H1 (cell line): ENCODE measurements at regions not wholly inside any gene's neighbourhood (a gene's known extent, or its start where the extent isn't known, plus 50 kb on each side); places are given as distances from the start of the nearest gene placed in this dataset.

ENCODE experiments used
- CTCF ChIA-PET: fragments of 300-600 bp; sonication (Branson Sonifier 250); formaldehyde crosslinking; loops from one replicate; lab custom pipeline; 2021; ENCODE audit not compliant: partially characterized antibody; lab: Charles Lee
- POLR2A ChIA-PET: fragments of 300-600 bp; sonication (Branson Sonifier 250); formaldehyde crosslinking; loops from one replicate; lab custom pipeline; 2021; ENCODE audit warnings: inconsistent platforms; ENCODE audit not compliant: partially characterized antibody; lab: Charles Lee
- DNase-seq, 2 experiments: peaks; one replicate each; pipeline versions ENCODE4 v3.0.0 to v3.0.0-alpha.2; 2010 to 2022; ENCODE audit warnings: low spot score in 2 of 2, low read depth in 1 of 2, mixed read lengths in 1 of 2
- FAIRE-seq: peaks from 2 replicates; lab custom pipeline; 2011; peaks lifted over from hg19 to GRCh38; lab: Jason Lieb, UNC
- H2AFZ ChIP-seq: 2 replicates; pipeline ENCODE4 v1.8.1; 2012; ENCODE audit warnings: low read length, inconsistent platforms
- H2AK5ac ChIP-seq: 2 replicates; pipeline ENCODE4 v1.6.1; 2013; ENCODE audit warnings: low read depth, low read length
- H2BK120ac ChIP-seq: replicated peaks from 2 replicates; pipeline ENCODE3; 2013; ENCODE audit warnings: low read depth, low read length, inconsistent platforms
- H2BK12ac ChIP-seq: 2 replicates; pipeline ENCODE4 v1.6.1; 2013; ENCODE audit warnings: low read depth, low read length
- H2BK15ac ChIP-seq: 2 replicates; pipeline ENCODE4 v1.6.1; 2013; ENCODE audit warnings: low read length
- H2BK20ac ChIP-seq: 2 replicates; pipeline ENCODE4 v1.6.1; 2013; ENCODE audit warnings: low read length
- H2BK5ac ChIP-seq: 2 replicates; pipeline ENCODE4 v1.6.1; 2013; ENCODE audit warnings: low read depth, low read length
- H3K14ac ChIP-seq: 2 replicates; pipeline ENCODE4 v1.6.1; 2013; ENCODE audit warnings: inconsistent platforms; ENCODE audit not compliant: insufficient read length
- H3K18ac ChIP-seq: 2 replicates; pipeline ENCODE4 v1.6.1; 2013; ENCODE audit warnings: low read length; ENCODE audit errors: extremely low read depth
- H3K23ac ChIP-seq: 2 replicates; pipeline ENCODE4 v1.6.1; 2013; ENCODE audit warnings: inconsistent platforms; ENCODE audit not compliant: insufficient read length
- H3K23me2 ChIP-seq: 2 replicates; pipeline ENCODE4 v1.6.1; 2013; ENCODE audit warnings: low read depth, low read length
- H3K27ac ChIP-seq: 2 replicates; pipeline ENCODE4 v1.6.1; 2011; ENCODE audit warnings: low read depth, low read length, inconsistent platforms
- H3K27me3 ChIP-seq, 4 experiments: replicated peaks in 1 of 4; 1 replicate in 1 of 4; 2 replicates in 3 of 4; pipeline versions ENCODE4 v1.6.1 to v1.8.1; 2011 to 2013; ENCODE audit warnings: low read length in 3 of 4, mild to moderate bottlenecking in 3 of 4, inconsistent platforms in 2 of 4, mixed read lengths in 2 of 4, moderate library complexity in 1 of 4; ENCODE audit not compliant: control insufficient read depth in 3 of 4, insufficient read depth in 3 of 4; ENCODE audit errors: extremely low read depth in 1 of 4
- H3K36me3 ChIP-seq, 4 experiments: 2 replicates each; pipeline versions ENCODE4 v1.6.1 to v1.8.1; 2011 to 2013; ENCODE audit warnings: mild to moderate bottlenecking in 4 of 4, low read length in 3 of 4, moderate library complexity in 2 of 4, control low read depth in 1 of 4, inconsistent platforms in 1 of 4; ENCODE audit not compliant: insufficient read depth in 4 of 4, control insufficient read depth in 2 of 4
- H3K4ac ChIP-seq: replicated peaks from 2 replicates; pipeline ENCODE3; 2013; ENCODE audit warnings: low read length, low read depth, mixed read lengths, inconsistent platforms; ENCODE audit not compliant: insufficient read length
- H3K4me1 ChIP-seq, 4 experiments: replicated peaks in 1 of 4; 1 replicate in 1 of 4; 2 replicates in 3 of 4; pipeline versions ENCODE4 v1.6.1 to v1.8.1; 2011 to 2013; ENCODE audit warnings: low read length in 3 of 4, inconsistent platforms in 2 of 4, mixed read lengths in 1 of 4; ENCODE audit not compliant: insufficient read depth in 4 of 4, control insufficient read depth in 3 of 4
- H3K4me2 ChIP-seq, 2 experiments: 2 replicates each; pipeline versions ENCODE4 v1.6.1 to v1.8.1; 2011 to 2013; ENCODE audit warnings: low read depth in 2 of 2, low read length in 2 of 2, control low read depth in 1 of 2, inconsistent platforms in 1 of 2, mild to moderate bottlenecking in 1 of 2; ENCODE audit not compliant: insufficient read depth in 1 of 2
- H3K4me3 ChIP-seq, 4 experiments: fragments of 200-600, 300-600 bp in 1 of 4; sonication (generic), shearing (Covaris generic), sonication (Bioruptor Twin) in 1 of 4; 2 replicates each; pipeline versions ENCODE4 v1.5.1 to v1.8.1; 2011 to 2016; ENCODE audit warnings: low read length in 4 of 4, low read depth in 3 of 4, control low read depth in 2 of 4, inconsistent platforms in 2 of 4, mild to moderate bottlenecking in 2 of 4, mixed read lengths in 1 of 4, moderate library complexity in 1 of 4; ENCODE audit not compliant: insufficient read depth in 2 of 4; ENCODE audit errors: extremely low read depth in 1 of 4
- H3K56ac ChIP-seq: replicated peaks from 2 replicates; pipeline ENCODE3; 2013; ENCODE audit warnings: low read depth, mild to moderate bottlenecking, mixed read lengths, low read length, inconsistent platforms; ENCODE audit not compliant: insufficient read length
- H3K79me1 ChIP-seq: 2 replicates; pipeline ENCODE4 v1.6.1; 2013; ENCODE audit warnings: low read depth, low read length, control low read depth
- H3K79me2 ChIP-seq, 2 experiments: 2 replicates each; pipeline versions ENCODE4 v1.6.1 to v1.8.1; 2012 to 2013; ENCODE audit warnings: low read length in 2 of 2, mild to moderate bottlenecking in 2 of 2, inconsistent platforms in 1 of 2; ENCODE audit not compliant: insufficient read depth in 2 of 2, control insufficient read depth in 1 of 2
- H3K9ac ChIP-seq, 4 experiments: replicated peaks in 1 of 4; 1 replicate in 1 of 4; 2 replicates in 3 of 4; pipeline versions ENCODE4 v1.6.1 to v1.8.1; 2011 to 2013; ENCODE audit warnings: low read depth in 3 of 4, low read length in 3 of 4, control low read depth in 2 of 4, mild to moderate bottlenecking in 2 of 4, moderate library complexity in 2 of 4, inconsistent platforms in 1 of 4; ENCODE audit errors: extremely low read depth in 1 of 4
- H3K9me3 ChIP-seq, 2 experiments: 2 replicates each; pipeline versions ENCODE4 v1.6.1 to v1.8.1; 2012 to 2013; ENCODE audit warnings: mild to moderate bottlenecking in 2 of 2, moderate library complexity in 2 of 2, control low read depth in 1 of 2, inconsistent platforms in 1 of 2, low read depth in 1 of 2, low read length in 1 of 2, mixed read lengths in 1 of 2; ENCODE audit not compliant: insufficient read depth in 2 of 2
- H4K20me1 ChIP-seq, 2 experiments: replicated peaks in 1 of 2; 2 replicates each; pipeline versions ENCODE3 to v1.8.1; 2011 to 2013; ENCODE audit warnings: inconsistent platforms in 2 of 2, low read length in 2 of 2, mild to moderate bottlenecking in 1 of 2; ENCODE audit not compliant: insufficient read depth in 2 of 2, control insufficient read depth in 1 of 2
- H4K5ac ChIP-seq: 2 replicates; pipeline ENCODE4 v1.6.1; 2013; ENCODE audit warnings: low read length, low read depth, mixed read lengths, inconsistent platforms; ENCODE audit not compliant: insufficient read length
- H4K8ac ChIP-seq: 2 replicates; pipeline ENCODE4 v1.8.0; 2013; ENCODE audit warnings: mild to moderate bottlenecking, moderate library complexity, low read length, inconsistent platforms; ENCODE audit not compliant: insufficient read depth; ENCODE audit errors: extremely low read depth
- H4K91ac ChIP-seq: replicated peaks from 2 replicates; pipeline ENCODE3; 2013; ENCODE audit warnings: low read length, mixed read lengths, inconsistent platforms; ENCODE audit not compliant: insufficient read length
- ATF3 ChIP-seq: IDR thresholded peaks from 2 replicates; pipeline ENCODE4 v1.6.1; 2011; ENCODE audit warnings: low read depth, mild to moderate bottlenecking, low read length; ENCODE audit not compliant: insufficient read depth
- BACH1 ChIP-seq: IDR thresholded peaks from 2 replicates; pipeline ENCODE4 v1.6.1; 2012; ENCODE audit warnings: low read length, improper control_type of control experiment
- EP300 ChIP-seq, 2 experiments: IDR thresholded peaks; 1 replicate in 1 of 2; 2 replicates in 1 of 2; pipeline ENCODE4 v1.6.1; 2011 to 2012; ENCODE audit warnings: low read depth in 2 of 2, low read length in 2 of 2, mild to moderate bottlenecking in 2 of 2, borderline replicate concordance in 1 of 2, inconsistent platforms in 1 of 2, moderate library complexity in 1 of 2
- HDAC2 ChIP-seq, 2 experiments: fragments of 300-600 bp in 1 of 2; sonication (generic) in 1 of 2; IDR thresholded peaks; 2 replicates each; pipeline ENCODE4 v1.6.1; 2011 to 2012; ENCODE audit warnings: low read depth in 2 of 2, low read length in 2 of 2, mild to moderate bottlenecking in 2 of 2, moderate library complexity in 2 of 2, borderline replicate concordance in 1 of 2, inconsistent platforms in 1 of 2
- MAFK ChIP-seq: IDR thresholded peaks from 2 replicates; pipeline ENCODE4 v1.6.1; 2012; ENCODE audit warnings: low read depth, mild to moderate bottlenecking, improper control_type of control experiment, low read length
- SAP30 ChIP-seq: fragments of 300-600 bp; sonication (generic); IDR thresholded peaks from 2 replicates; pipeline ENCODE4 v1.7.1; 2012; ENCODE audit warnings: low read length, moderate library complexity, mild to moderate bottlenecking, inconsistent platforms; ENCODE audit not compliant: insufficient read depth, insufficient replicate concordance
- SIX5 ChIP-seq: IDR thresholded peaks from 2 replicates; pipeline ENCODE4 v1.6.1; 2011; ENCODE audit warnings: mild to moderate bottlenecking, low read depth, low read length
- SP1 ChIP-seq: IDR thresholded peaks from 2 replicates; pipeline ENCODE4 v1.6.1; 2011; ENCODE audit warnings: low read depth, low read length
- SP2 ChIP-seq: IDR thresholded peaks from 2 replicates; pipeline ENCODE4 v1.6.1; 2012; ENCODE audit warnings: mild to moderate bottlenecking, low read length, inconsistent platforms
- SUZ12 ChIP-seq: fragments of 200-600 bp; sonication (generic); IDR thresholded peaks from 2 replicates; pipeline ENCODE4 v1.6.1; 2012; ENCODE audit warnings: mild to moderate bottlenecking, inconsistent platforms, low read length, moderate library complexity, mixed read lengths
- YY1 ChIP-seq: IDR thresholded peaks from 2 replicates; pipeline ENCODE4 v1.6.1; 2011; ENCODE audit warnings: low read depth, mild to moderate bottlenecking, low read length
- WGBS, 2 experiments: shearing (Covaris generic) in 1 of 2; methylation state at CpG; one replicate each; pipeline versions ENCODE4 v1.1.6 to v1.1.7; 2013 to 2015; ENCODE audit warnings: low lambda C conversion rate in 2 of 2, mixed read lengths in 2 of 2, inconsistent platforms in 1 of 2, low coverage in 1 of 2, missing lambda C conversion rate in 1 of 2; ENCODE audit not compliant: insufficient replicate concordance in 2 of 2, insufficient coverage in 1 of 2, insufficient read length in 1 of 2; ENCODE audit errors: extremely low coverage in 1 of 2, missing lambda C conversion rate in 1 of 2; 5-methylcytosine and 5-hydroxymethylcytosine counted together

GRCh38 chr12:34402228-34402898 lies 380.1 kb downstream of the ALG10 start:
- H2BK120ac ChIP-seq = no peak overlapping the region
- no peak overlapping the region for H3K56ac ChIP-seq
- no peak overlapping the region for H2BK12ac ChIP-seq
- no peak overlapping the region for H3K9ac ChIP-seq
- no peak overlapping the region for H4K8ac ChIP-seq
- H3K23me2 ChIP-seq = no peaks in the 10 kb centered on the region
- H3K79me2 ChIP-seq = no peaks in the 10 kb centered on the region
- FAIRE-seq (no peak), DNase-seq (peak in 1 of 2 experiments; percentile 13)
- H2AK5ac ChIP-seq = no peak overlapping the region
- 84% methylated on average over 30 of the region's 30 CpGs; no CpG with 5 or more reads in 1 of the 2 experiments for WGBS, 2 experiments
- H3K23ac ChIP-seq = no peak overlapping the region
- no peak overlapping the region for H2BK15ac ChIP-seq
- H2BK20ac ChIP-seq = no peak overlapping the region
- no peak overlapping the region for H3K27ac ChIP-seq
- H4K20me1 ChIP-seq = no peaks in the 10 kb centered on the region
- no peak overlapping the region for H2BK5ac ChIP-seq
- H4K91ac ChIP-seq = no peak overlapping the region
- peaks cover 95 to 100% of the 10 kb centered on the region in 2 experiments for H3K9me3 ChIP-seq
- ChIA-PET CTCF (no interaction called here), POLR2A (no interaction called here)
- H3K36me3 ChIP-seq = no peaks in the 10 kb centered on the region
- H3K4ac ChIP-seq = no peak overlapping the region
- H3K18ac ChIP-seq = no peak overlapping the region
- H3K4me3 ChIP-seq = no peak overlapping the region
- H2AFZ ChIP-seq = no peak overlapping the region
- H4K5ac ChIP-seq = no peak overlapping the region
- no peak overlapping the region for H3K14ac ChIP-seq
- no peaks in the 10 kb centered on the region for H3K27me3 ChIP-seq
- TF ChIP-seq SP1 (no peak), SUZ12 (no peak), ATF3 (no peak), SP2 (no peak), HDAC2 (IDR thresholded peaks at IDR 0.05; ENCODE audit: borderline replicate concordance in 1 of 2, low read depth in 2 of 2, low read length in 2 of 2) (no peak), MAFK (no peak), SAP30 (no peak), YY1 (no peak), EP300 (IDR thresholded peaks at IDR 0.05; ENCODE audit: borderline replicate concordance in 1 of 2, low read depth in 2 of 2, low read length in 2 of 2) (no peak), SIX5 (no peak), BACH1 (no peak)
- H3K4me2 ChIP-seq = no peak overlapping the region
- no peaks in the 10 kb centered on the region for H3K79me1 ChIP-seq
- no peaks in the 10 kb centered on the region for H3K4me1 ChIP-seq
